ENCODE measurements at regions not wholly inside any gene's neighbourhood (a gene's known extent, or its start where the extent isn't known, plus 50 kb on each side); places are given as distances from the start of the nearest gene placed in this dataset.
"Not testable (repeated sequence)": the region's sequence is repeated elsewhere in the genome, so short reads cannot be mapped to it uniquely, and the experiment has no call there.

DNA sequence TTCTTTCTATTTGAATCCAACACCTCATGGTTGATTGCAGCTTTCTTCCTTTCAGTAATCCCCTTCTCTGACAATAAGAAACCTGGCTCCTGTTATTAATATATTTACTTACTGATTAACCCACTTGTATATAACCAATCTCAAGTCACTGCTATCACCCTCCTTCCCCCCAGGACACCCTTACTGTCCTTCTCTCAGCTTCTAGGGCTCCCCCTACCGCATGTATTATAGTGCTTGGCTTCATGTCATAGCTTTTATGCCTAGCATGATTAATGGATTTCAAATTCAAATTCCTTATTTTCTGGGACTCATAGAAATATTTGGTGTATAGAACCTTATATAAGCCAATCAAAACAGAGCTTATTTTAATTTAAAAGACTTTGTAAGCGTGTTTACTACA, 75.7 kb upstream of the BNIP2 start:
- DNase-seq: no peak

DNA sequence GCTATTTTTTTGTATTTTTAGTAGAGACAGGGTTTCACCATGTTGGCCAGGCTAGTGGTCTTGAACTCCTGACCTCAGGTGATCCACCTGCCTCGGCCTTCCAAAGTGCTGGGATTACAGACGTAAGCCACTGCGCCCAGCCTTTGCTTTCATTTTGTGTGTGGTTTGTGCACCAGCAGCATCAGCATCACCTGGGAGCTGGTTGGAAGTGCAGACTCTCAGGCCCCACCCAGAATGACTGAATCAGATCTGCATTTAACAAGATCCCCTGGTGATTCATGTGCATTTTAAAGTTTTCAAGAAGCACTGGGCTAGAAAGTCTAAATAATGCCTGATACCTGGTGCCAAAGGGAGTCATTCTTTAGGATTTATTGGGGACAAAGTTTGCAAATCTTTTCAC, 73.4 kb upstream of the BNIP2 start:
- no peak for DNase-seq

DNA sequence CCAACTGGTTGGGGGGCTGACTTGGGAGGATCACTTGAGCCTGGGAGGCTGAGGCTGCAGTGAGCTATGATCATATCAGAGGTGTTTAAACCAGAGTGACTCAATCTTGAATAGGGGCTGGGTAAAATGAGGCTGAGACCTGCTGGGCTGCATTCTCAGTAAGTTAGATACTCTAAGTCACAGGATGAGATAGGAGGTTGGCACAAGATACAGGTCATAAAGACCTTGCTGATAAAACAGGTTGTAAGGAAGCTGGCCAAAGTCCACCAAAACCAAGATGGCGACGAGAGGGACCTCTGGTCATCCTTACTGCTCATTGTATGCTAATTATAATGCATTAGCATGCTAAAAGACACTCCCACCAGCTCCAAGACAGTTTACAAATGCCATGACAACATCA, 71.1 kb upstream of the BNIP2 start:
- DNase-seq: not testable (repeated sequence)

DNA sequence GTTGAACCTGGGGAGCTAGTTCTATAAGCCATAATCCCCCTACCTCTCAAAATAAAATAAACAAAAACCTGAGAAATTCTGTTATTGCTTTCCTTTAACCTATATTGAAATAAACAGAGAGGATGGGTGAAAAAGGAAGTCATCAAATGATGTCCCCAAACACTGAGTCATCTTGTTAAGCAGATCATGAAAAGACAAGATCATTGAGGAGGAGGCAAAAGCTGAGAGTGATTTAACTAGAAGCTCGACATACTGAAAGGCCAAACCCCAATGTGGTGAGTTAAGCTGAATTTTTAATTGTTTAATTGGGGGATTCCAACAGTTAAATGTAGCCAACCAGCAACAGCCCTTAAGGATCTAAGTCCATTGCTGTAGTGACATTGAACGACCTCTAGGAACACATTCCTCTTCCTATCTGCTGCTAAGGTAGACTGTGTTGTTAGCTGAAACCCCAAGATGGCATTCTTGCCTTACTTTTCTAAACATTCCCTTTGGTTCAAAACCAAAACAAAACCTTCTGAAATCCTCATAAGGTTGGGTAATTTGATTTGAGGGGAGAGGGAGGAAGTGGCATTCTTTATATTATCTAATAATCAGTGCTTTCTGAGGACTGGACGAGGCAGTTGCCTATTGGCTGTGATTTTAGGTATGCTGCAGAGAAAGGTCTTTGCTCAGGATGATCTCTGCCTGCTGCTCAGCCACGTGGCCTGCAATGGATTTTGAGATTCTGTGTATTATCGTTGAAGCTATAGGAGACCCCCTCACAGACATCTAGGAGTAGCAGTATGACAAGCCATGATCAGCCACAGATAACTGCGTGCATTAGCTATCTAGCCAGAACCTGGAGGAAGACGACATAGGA, 62.7 kb upstream of the BNIP2 start:
- DNase-seq: no peak

DNA sequence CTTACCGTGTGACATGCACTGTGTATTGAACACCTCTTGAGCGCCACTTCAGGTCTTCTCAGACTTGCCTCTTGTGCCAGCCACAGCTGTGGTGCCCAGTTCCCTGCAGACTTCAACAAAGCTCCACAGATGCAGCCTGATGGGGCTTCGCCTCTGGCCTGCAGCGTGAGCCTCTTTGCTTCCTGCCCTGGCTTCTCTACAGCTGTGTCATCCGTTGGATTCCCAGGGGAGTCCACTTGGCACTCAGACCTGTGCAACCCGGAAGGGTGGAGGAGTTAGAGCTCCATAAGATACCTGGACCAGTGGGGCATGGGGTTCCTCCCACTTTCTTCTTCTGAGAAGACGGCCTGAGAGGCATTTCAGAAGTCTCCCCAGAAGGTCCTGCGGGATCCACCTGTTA, 57.7 kb upstream of the BNIP2 start:
- DNase-seq: no peak

DNA sequence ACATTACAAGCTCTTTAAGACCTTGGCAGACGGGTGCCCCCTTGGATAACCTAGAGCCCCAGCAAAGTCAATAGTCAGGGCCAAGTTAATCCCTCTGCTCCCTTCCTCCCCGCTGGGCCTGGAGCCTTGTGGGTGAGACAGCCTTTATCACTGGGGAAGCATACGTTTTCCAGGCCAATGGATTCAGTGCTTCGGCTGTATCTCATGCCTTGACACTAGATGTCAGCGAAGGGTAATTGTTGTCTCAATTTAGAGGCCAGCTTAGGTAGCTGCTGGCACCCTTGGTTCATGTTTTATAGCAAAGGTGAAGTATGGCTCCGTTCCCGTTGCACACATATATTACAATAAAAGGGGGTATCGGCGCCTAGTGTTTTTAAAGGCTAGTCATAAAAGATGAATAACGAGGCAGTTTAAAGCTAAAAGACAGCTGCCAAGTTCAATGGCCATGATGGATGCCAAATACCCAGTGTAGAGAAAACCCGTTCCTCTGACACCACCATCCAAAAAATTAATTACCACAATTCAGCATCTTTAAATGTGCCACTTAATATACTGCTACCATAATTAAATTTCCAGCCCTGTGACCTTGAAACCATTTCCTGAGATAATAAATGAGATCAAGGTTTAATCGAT, 52.3 kb upstream of the BNIP2 start:
- no peak for DNase-seq

DNA sequence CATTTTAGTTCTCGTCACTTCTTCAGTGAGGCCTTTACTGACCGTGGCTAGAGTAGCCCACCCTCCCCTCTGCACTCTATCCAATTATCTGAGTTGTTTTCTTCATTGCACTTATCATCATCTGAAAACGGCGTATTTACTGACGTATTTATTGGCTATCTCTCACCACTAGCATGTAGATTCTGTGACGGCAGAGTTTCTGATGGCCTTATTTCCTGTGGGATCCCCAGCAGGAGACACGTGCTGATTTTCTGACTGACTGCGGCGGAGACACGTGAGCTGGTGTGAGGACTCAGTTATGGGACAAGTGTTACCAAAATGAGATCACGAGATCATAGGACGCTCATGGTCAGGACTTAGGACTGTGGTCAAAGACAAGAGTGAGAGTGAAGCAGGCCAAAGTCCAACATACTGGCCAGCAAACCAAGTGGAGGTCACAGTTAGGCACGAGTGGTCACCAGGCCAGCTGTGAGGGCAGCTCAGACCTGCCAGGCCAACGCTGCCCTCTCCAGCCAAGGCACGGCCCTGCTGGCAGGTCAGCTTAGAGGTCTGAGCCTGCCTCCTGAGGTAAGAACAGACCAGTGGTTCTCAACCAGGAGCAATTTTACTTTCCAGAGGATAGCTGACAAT, 50.6 kb upstream of the BNIP2 start:
- DNase-seq: no peak
